Stimulated activated naive B cell treated with anti-CD40 and anti-IgM and Interleukin-4, amounts not matched to agents 10 μg/mL and 1 μg/mL and 100 μg/mL, for 72 hours (primary cell): ENCODE measurements at regions not wholly inside any gene's neighbourhood (a gene's known extent, or its start where the extent isn't known, plus 50 kb on each side); places are given as distances from the start of the nearest gene placed in this dataset.

ENCODE experiments used
- ATAC-seq, 2 donors: fragments of 150-1000 bp; cut with Tn5 transposase; replicated peaks; 2 replicates each; pipeline ENCODE4 v1.10.0; 2021; ENCODE audit warnings: moderate library complexity in 1 of 2
- DNase-seq: peaks from one replicate; pipeline ENCODE4 v3.0.0; 2021
- H3K27ac Mint-ChIP-seq: one replicate; pipeline ENCODE4 v1.8.0; 2022; ENCODE audit warnings: mild to moderate bottlenecking, mixed read lengths
- H3K27me3 Mint-ChIP-seq, 2 donors: one replicate each; pipeline ENCODE4 v1.8.0; 2022; ENCODE audit warnings: mixed read lengths in 2 of 2
- H3K36me3 Mint-ChIP-seq, 2 donors: one replicate each; pipeline ENCODE4 v1.8.0; 2022; ENCODE audit warnings: mixed read lengths in 2 of 2, mild to moderate bottlenecking in 1 of 2
- H3K4me1 Mint-ChIP-seq, 2 donors: one replicate each; pipeline ENCODE4 v1.8.0; 2022; ENCODE audit warnings: mixed read lengths in 2 of 2, mild to moderate bottlenecking in 1 of 2
- H3K4me3 Mint-ChIP-seq, 2 donors: one replicate each; pipeline ENCODE4 v1.8.0; 2022; ENCODE audit warnings: mild to moderate bottlenecking in 2 of 2, mixed read lengths in 2 of 2, moderate library complexity in 1 of 2
- H3K9me3 Mint-ChIP-seq, 2 donors: one replicate each; pipeline ENCODE4 v1.8.0; 2022; ENCODE audit warnings: mixed read lengths in 2 of 2, mild to moderate bottlenecking in 1 of 2

DNA sequence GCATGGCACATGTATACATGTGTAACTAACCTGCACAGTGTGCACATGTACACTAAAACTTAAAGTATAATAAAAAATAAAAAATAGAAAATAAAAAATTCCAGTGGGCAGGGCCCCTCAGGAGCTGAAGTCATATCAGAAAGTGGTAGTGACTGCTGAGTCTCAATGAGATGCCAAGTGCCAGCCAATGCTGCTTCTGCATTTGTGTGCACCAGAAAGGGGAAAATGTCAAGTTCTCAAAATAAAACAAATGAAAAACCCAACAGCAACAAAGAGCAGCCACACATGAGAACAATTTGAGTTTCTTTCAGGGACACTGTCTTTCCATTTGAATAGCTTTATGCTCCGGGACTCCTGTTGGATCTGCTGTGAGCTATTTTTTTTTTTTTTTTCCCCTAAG, 117.2 kb upstream of the CCDC112 start:
- Mint-ChIP-seq H3K4me1 (peaks cover 7 to 10% of the 10 kb centered on the region in 2 donors), H3K9me3 (no peaks in the 10 kb centered on the region), H3K27ac (no peak overlapping the region), H3K36me3 (no peaks in the 10 kb centered on the region), H3K4me3 (no peak overlapping the region), H3K27me3 (peaks cover 5 to 16% of the 10 kb centered on the region in 2 donors)
- peak in 1 of 2 donors; percentile 43 for ATAC-seq
- DNase-seq, result no peak

GRCh38 chr5:115409094-115409493, 112.6 kb upstream of the CCDC112 start:
- peaks cover 25 to 38% of the 10 kb centered on the region in 2 donors for H3K27me3 Mint-ChIP-seq
- no peaks in the 10 kb centered on the region for H3K36me3 Mint-ChIP-seq
- no peaks in the 10 kb centered on the region for H3K9me3 Mint-ChIP-seq
- no peak for DNase-seq
- H3K4me1 Mint-ChIP-seq, result peaks cover 2 to 4% of the 10 kb centered on the region in 2 donors
- H3K4me3 Mint-ChIP-seq, result no peak overlapping the region
- H3K27ac Mint-ChIP-seq, result no peak overlapping the region
- no peak for ATAC-seq

- Mint-ChIP-seq H3K4me1 (no peaks in the 10 kb centered on the region), H3K9me3 (peaks cover 0 to 8% of the 10 kb centered on the region in 2 donors), H3K27me3 (peaks cover 15 to 34% of the 10 kb centered on the region in 2 donors), H3K36me3 (no peaks in the 10 kb centered on the region), H3K4me3 (no peak overlapping the region), H3K27ac (no peak overlapping the region)
- ATAC-seq (no peak), DNase-seq (no peak)
Measured at GRCh38 chr5:115402822-115403577, 106.5 kb upstream of the CCDC112 start.

DNA sequence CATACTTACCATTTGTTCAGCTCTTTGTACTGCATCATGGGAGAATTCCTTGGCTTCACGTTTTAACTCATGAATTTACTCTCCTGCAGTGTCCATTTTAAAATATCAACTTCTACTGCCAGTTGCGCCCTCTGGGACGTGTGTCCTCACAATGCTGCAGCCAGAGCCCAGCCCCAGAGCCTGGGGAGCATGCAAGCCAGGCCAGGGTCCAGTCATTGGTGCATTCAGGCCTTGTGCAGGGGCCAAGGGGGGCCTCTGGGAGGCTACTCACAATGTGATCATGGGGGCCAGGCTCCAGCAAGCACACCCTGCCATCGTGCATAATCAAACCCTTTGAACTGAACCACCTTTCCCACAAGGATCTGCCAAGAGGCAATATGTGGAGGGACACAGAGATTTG, 105.6 kb upstream of the CCDC112 start:
- Mint-ChIP-seq H3K9me3 (peaks cover 0 to 8% of the 10 kb centered on the region in 2 donors), H3K27ac (no peak overlapping the region)

GRCh38 chr5:115398719-115399118, 102.3 kb upstream of the CCDC112 start:
- Mint-ChIP-seq H3K4me3 (no peak overlapping the region), H3K9me3 (peaks cover 0 to 8% of the 10 kb centered on the region in 2 donors), H3K4me1 (no peaks in the 10 kb centered on the region), H3K36me3 (no peaks in the 10 kb centered on the region), H3K27me3 (peaks cover 0 to 6% of the 10 kb centered on the region in 2 donors), H3K27ac (no peak overlapping the region)
- ATAC-seq (no peak), DNase-seq (no peak)

More for the DNA sequence above, 105.6 kb upstream of the CCDC112 start:
- Mint-ChIP-seq H3K27me3 (peaks cover 14 to 29% of the 10 kb centered on the region in 2 donors), H3K4me1 (no peaks in the 10 kb centered on the region), H3K36me3 (no peaks in the 10 kb centered on the region), H3K4me3 (no peak overlapping the region)
- no peak for ATAC-seq
- DNase-seq, result no peak

GRCh38 chr5:115396688-115397087, 100.2 kb upstream of the CCDC112 start:
- Mint-ChIP-seq H3K4me3 (no peak overlapping the region), H3K9me3 (peaks cover 0 to 8% of the 10 kb centered on the region in 2 donors), H3K27me3 (no peaks in the 10 kb centered on the region), H3K36me3 (no peaks in the 10 kb centered on the region), H3K4me1 (no peaks in the 10 kb centered on the region), H3K27ac (no peak overlapping the region)
- DNase-seq (no peak), ATAC-seq (no peak)

GRCh38 chr5:115396081-115396480, 99.6 kb upstream of the CCDC112 start:
- no peak for ATAC-seq
- Mint-ChIP-seq H3K36me3 (no peaks in the 10 kb centered on the region), H3K4me3 (no peak overlapping the region), H3K4me1 (no peaks in the 10 kb centered on the region), H3K27me3 (no peaks in the 10 kb centered on the region), H3K27ac (no peak overlapping the region), H3K9me3 (peaks cover 0 to 7% of the 10 kb centered on the region in 2 donors)
- DNase-seq, result no peak

DNA sequence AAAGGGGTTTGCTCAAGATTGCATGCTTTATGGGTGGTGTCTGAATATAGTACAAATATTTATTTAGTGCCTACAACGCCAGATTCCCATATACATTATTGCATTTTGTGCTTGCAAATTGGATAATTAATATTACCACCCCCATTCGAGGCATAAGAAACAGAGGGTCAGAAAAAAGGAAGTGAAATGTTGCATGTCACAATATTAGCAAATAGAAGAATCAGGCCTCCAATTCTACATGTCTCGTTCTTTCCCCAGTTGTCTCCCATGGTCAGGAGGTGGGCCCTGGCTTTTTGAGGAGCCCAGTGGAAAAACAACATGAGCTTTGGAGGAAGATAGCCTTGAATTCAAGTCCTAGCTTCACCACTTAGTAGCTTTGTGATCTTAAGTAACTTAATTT, 98.1 kb upstream of the CCDC112 start:
- Mint-ChIP-seq H3K4me3 (no peak overlapping the region), H3K36me3 (no peaks in the 10 kb centered on the region), H3K4me1 (peaks cover 0 to 2% of the 10 kb centered on the region in 2 donors), H3K27me3 (peaks cover 0 to 3% of the 10 kb centered on the region in 2 donors), H3K9me3 (peaks cover 0 to 5% of the 10 kb centered on the region in 2 donors), H3K27ac (no peak overlapping the region)
- ATAC-seq (no peak), DNase-seq (no peak)

GRCh38 chr5:115393239-115393638, 96.8 kb upstream of the CCDC112 start:
- H3K4me3 Mint-ChIP-seq, result no peak overlapping the region
- DNase-seq (no peak), ATAC-seq (no peak)
- peaks cover 0 to under 1% of the 10 kb centered on the region in 2 donors for H3K9me3 Mint-ChIP-seq
- H3K36me3 Mint-ChIP-seq, result no peaks in the 10 kb centered on the region
- H3K27me3 Mint-ChIP-seq, result peaks cover 0 to 3% of the 10 kb centered on the region in 2 donors
- peaks cover 0 to 2% of the 10 kb centered on the region in 2 donors for H3K4me1 Mint-ChIP-seq
- no peak overlapping the region for H3K27ac Mint-ChIP-seq

- Mint-ChIP-seq H3K4me3 (no peak overlapping the region), H3K27me3 (peaks cover 0 to 3% of the 10 kb centered on the region in 2 donors), H3K9me3 (no peaks in the 10 kb centered on the region), H3K27ac (no peak overlapping the region), H3K4me1 (peaks cover 0 to 2% of the 10 kb centered on the region in 2 donors), H3K36me3 (no peaks in the 10 kb centered on the region)
- DNase-seq, result no peak
- ATAC-seq, result no peak
Measured at GRCh38 chr5:115392611-115393010, 96.2 kb upstream of the CCDC112 start.

DNA sequence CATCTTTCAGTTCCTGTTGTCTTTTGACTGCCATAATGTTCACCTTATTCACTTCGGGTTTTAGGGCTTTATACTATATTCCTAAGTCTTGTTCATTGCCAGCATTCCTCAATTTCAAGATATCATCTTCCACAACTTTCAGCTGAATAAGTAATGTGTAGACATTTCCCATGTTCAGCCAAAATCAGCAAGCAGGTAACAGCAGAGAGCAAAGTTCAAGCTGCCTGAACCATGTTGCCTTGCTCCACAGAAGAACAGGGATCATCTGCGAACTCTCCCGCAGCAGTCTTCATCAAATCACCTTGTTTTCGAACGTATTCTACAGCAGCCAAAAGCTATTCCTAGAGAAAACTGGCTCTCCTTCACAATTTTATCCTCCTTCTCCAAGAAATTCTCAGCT, 95.3 kb upstream of the CCDC112 start:
- no peaks in the 10 kb centered on the region for H3K9me3 Mint-ChIP-seq
- H3K27ac Mint-ChIP-seq, result no peak overlapping the region
- ATAC-seq (no peak), DNase-seq (no peak)
- H3K36me3 Mint-ChIP-seq, result no peaks in the 10 kb centered on the region
- peaks cover 0 to 2% of the 10 kb centered on the region in 2 donors for H3K4me1 Mint-ChIP-seq
- peaks cover 0 to 3% of the 10 kb centered on the region in 2 donors for H3K27me3 Mint-ChIP-seq
- H3K4me3 Mint-ChIP-seq, result no peak overlapping the region

- Mint-ChIP-seq H3K36me3 (no peaks in the 10 kb centered on the region), H3K4me1 (peaks cover 0 to 2% of the 10 kb centered on the region in 2 donors), H3K27me3 (peaks cover 0 to 3% of the 10 kb centered on the region in 2 donors), H3K9me3 (no peaks in the 10 kb centered on the region), H3K4me3 (no peak overlapping the region), H3K27ac (no peak overlapping the region)
- ATAC-seq (peak; percentile 45 to 47), DNase-seq (no peak)
Measured at GRCh38 chr5:115389799-115390382, 93.4 kb upstream of the CCDC112 start.

GRCh38 chr5:115389034-115389798, 92.8 kb upstream of the CCDC112 start:
- Mint-ChIP-seq H3K4me3 (no peak overlapping the region), H3K36me3 (no peaks in the 10 kb centered on the region), H3K27ac (no peak overlapping the region), H3K4me1 (peaks cover 0 to 2% of the 10 kb centered on the region in 2 donors), H3K9me3 (no peaks in the 10 kb centered on the region), H3K27me3 (peaks cover 0 to 3% of the 10 kb centered on the region in 2 donors)
- no peak for ATAC-seq
- DNase-seq, result no peak

GRCh38 chr5:115388240-115388639, 91.8 kb upstream of the CCDC112 start:
- H3K36me3 Mint-ChIP-seq, result no peaks in the 10 kb centered on the region
- no peaks in the 10 kb centered on the region for H3K9me3 Mint-ChIP-seq
- peaks cover 0 to 2% of the 10 kb centered on the region in 2 donors for H3K4me1 Mint-ChIP-seq
- peaks cover 0 to 3% of the 10 kb centered on the region in 2 donors for H3K27me3 Mint-ChIP-seq
- ATAC-seq (no peak), DNase-seq (no peak)
- H3K4me3 Mint-ChIP-seq, result no peak overlapping the region
- H3K27ac Mint-ChIP-seq, result no peak overlapping the region
